ENCODE measurements at regions not wholly inside any gene's neighbourhood (a gene's known extent, or its start where the extent isn't known, plus 50 kb on each side); places are given as distances from the start of the nearest gene placed in this dataset.
A peak's percentile ranks its signal among the peaks of the same experiment; 100 is the strongest.

- ATAC-seq = no peak
- no peak for TF ChIP-seq MAX (CRISPR knock-in tag; IDR thresholded peaks at IDR 0.05)
- no peak for TF ChIP-seq ZNF532 (CRISPR knock-in tag; IDR thresholded peaks at IDR 0.05; ENCODE audit: borderline replicate concordance)
- DNase-seq (ENCODE audit: low spot score) = no peak
- H3K4me1 Mint-ChIP-seq = peaks cover 4% of the 10 kb centered on the region; the same call in 1 of the 2 replicates
- POLR2A ChIA-PET = no interaction called here
- CTCF ChIA-PET = no interaction called here
- H3K27me3 Mint-ChIP-seq (ENCODE audit: low read depth) = no peaks in the 10 kb centered on the region
- no peaks in the 10 kb centered on the region for H3K9me3 Mint-ChIP-seq
- no peaks in the 10 kb centered on the region for H3K36me3 Mint-ChIP-seq
- no peak overlapping the region for H3K4me3 Mint-ChIP-seq
- H3K27ac Mint-ChIP-seq = peak overlapping the region; percentile 50; the same call in 1 of the 2 replicates
These were observed 168.5 kb downstream of the CYB561 start for GRCh38 chr17:63277629-63278028.

- Mint-ChIP-seq H3K36me3 (peaks cover 3% of the 10 kb centered on the region), H3K27ac (no peak overlapping the region), H3K27me3 (ENCODE audit: low read depth) (no peaks in the 10 kb centered on the region), H3K9me3 (peaks cover 8% of the 10 kb centered on the region), H3K4me3 (no peak overlapping the region), H3K4me1 (no peaks in the 10 kb centered on the region; the same call in 1 of the 2 replicates)
- ChIA-PET CTCF (no interaction called here), POLR2A (no interaction called here)
- no peak for DNase-seq (ENCODE audit: low spot score)
- no peak for ATAC-seq
- no peak for TF ChIP-seq E2F4 (CRISPR knock-in tag; IDR thresholded peaks at IDR 0.05; ENCODE audit: borderline replicate concordance, low read depth)
- TF ChIP-seq HMGXB4 (CRISPR knock-in tag; IDR thresholded peaks at IDR 0.05) = no peak
- no peak for TF ChIP-seq FOXP4 (CRISPR knock-in tag; IDR thresholded peaks at IDR 0.05)
- no peak for TF ChIP-seq ZBTB21 (CRISPR knock-in tag; IDR thresholded peaks at IDR 0.05; ENCODE audit: borderline replicate concordance)
These were observed 167.2 kb downstream of the CYB561 start for GRCh38 chr17:63278728-63279442.

GRCh38 chr17:63279498-63280230 lies 166.4 kb downstream of the CYB561 start:
- Mint-ChIP-seq H3K36me3 (peaks cover 9% of the 10 kb centered on the region), H3K9me3 (peaks cover 14% of the 10 kb centered on the region), H3K27me3 (ENCODE audit: low read depth) (no peaks in the 10 kb centered on the region), H3K4me3 (no peak overlapping the region), H3K4me1 (no peaks in the 10 kb centered on the region), H3K27ac (no peak overlapping the region)
- no peak for TF ChIP-seq CREM (CRISPR knock-in tag; IDR thresholded peaks at IDR 0.05)
- no peak for TF ChIP-seq ZNF121 (CRISPR knock-in tag; IDR thresholded peaks at IDR 0.05)
- TF ChIP-seq ETV6 (CRISPR knock-in tag; IDR thresholded peaks at IDR 0.05) = no peak
- ATAC-seq (no peak), DNase-seq (ENCODE audit: low spot score) (no peak)
- POLR2A ChIA-PET = no interaction called here
- CTCF ChIA-PET = interaction anchor here (1.0 kb wide), 1 partner anchor 127 kb away, joined by 3 read pairs; no protein-coding TSS in a partner anchor

Measured in WTC11 (cell line).